SK-N-MC (cell line): ENCODE measurements at regions not wholly inside any gene's neighbourhood (a gene's known extent, or its start where the extent isn't known, plus 50 kb on each side); places are given as distances from the start of the nearest gene placed in this dataset.

ENCODE experiments used
- EZH2 ChIP-seq: fragments of 200-600 bp; sonication (generic); IDR thresholded peaks from one replicate; pipeline ENCODE4 v1.6.1; 2017; ENCODE audit warnings: antibody characterized with exemption
- FOXP2 ChIP-seq: optimal IDR thresholded peaks from 2 replicates; pipeline ENCODE3; 2011; ENCODE audit warnings: mild to moderate bottlenecking, moderate library complexity; ENCODE audit not compliant: insufficient read depth; ENCODE audit errors: extremely low read length, control extremely low read depth
- POLR2AphosphoS5 ChIP-seq: IDR thresholded peaks from 2 replicates; pipeline ENCODE4 v1.6.1; 2012; ENCODE audit warnings: mild to moderate bottlenecking, low read depth, low read length, borderline replicate concordance

DNA sequence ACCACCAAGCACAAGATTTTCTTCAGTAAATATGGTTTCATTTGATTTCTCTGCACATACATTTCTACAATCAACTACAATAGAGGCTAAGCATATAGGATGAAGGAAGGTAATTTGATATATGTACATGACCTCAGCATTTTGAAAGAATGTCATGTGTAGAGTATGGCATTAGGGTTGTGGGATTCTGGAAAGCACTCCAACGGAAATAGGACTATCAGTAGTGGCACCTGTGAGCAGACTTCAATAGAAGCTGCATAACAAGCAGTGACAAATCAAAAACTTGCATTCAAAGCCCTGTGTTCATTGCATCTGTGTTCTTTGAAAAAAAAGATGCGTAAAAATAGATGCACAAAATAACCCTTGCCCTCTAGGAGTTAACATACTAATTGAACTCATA is 57.5 kb upstream of the EYA4 start:
- TF ChIP-seq POLR2AphosphoS5 (no peak), EZH2 (no peak), FOXP2 (no peak)
